Caco-2 (cell line): ENCODE measurements at regions not wholly inside any gene's neighbourhood (a gene's known extent, or its start where the extent isn't known, plus 50 kb on each side); places are given as distances from the start of the nearest gene placed in this dataset.
"Not testable (repeated sequence)": the region's sequence is repeated elsewhere in the genome, so short reads cannot be mapped to it uniquely, and the experiment has no call there.

Source experiments
- BruUV-seq: library from RNA; stranded (reverse); fragments of 400-500 nt; replicated peaks from 2 replicates; lab custom pipeline; 2021; lab: Mats Ljungman, UMichigan
- CTCF ChIA-PET: fragments of 300-600 bp; sonication (Branson Sonifier 250); formaldehyde crosslinking; loops from one replicate; lab custom pipeline; 2022; ENCODE audit warnings: antibody characterized with exemption; lab: Charles Lee
- POLR2A ChIA-PET: fragments of 300-600 bp; sonication (Branson Sonifier 250); formaldehyde crosslinking; loops from one replicate; lab custom pipeline; 2022; ENCODE audit warnings: antibody characterized with exemption; lab: Charles Lee
- DNase-seq, 2 experiments: peaks; one replicate each; pipeline versions ENCODE4 v3.0.0 to v3.0.0-alpha.2; 2020 to 2022
- H3K27me3 ChIP-seq: replicated peaks from 2 replicates; pipeline ENCODE4 v1.6.0; 2011; ENCODE audit warnings: low read length; ENCODE audit not compliant: control insufficient read depth, insufficient read depth
- H3K36me3 ChIP-seq: 2 replicates; pipeline ENCODE4 v1.5.1; 2011; ENCODE audit warnings: low read length; ENCODE audit not compliant: control insufficient read depth, insufficient read depth
- H3K4me1 ChIP-seq: fragments of 250-450 bp; sonication (Bioruptor Pico); 2 replicates; pipeline ENCODE4 v1.5.1; 2020; ENCODE audit warnings: mild to moderate bottlenecking
- H3K4me3 ChIP-seq: 2 replicates; pipeline ENCODE4 v1.5.1; 2011; ENCODE audit warnings: low read depth, mild to moderate bottlenecking, control low read depth, low read length
- H3K9me3 ChIP-seq: fragments of 250-450 bp; sonication (Bioruptor Pico); 2 replicates; pipeline ENCODE4 v1.5.1; 2020; ENCODE audit warnings: mild to moderate bottlenecking, moderate library complexity
- H3K27ac Mint-ChIP-seq: one replicate; pipeline ENCODE4 v1.8.0; 2022; ENCODE audit warnings: mixed read lengths; ENCODE audit not compliant: unreplicated experiment
- H3K27me3 Mint-ChIP-seq: one replicate; pipeline ENCODE4 v1.8.0; 2022; ENCODE audit warnings: mixed read lengths; ENCODE audit not compliant: insufficient read depth, unreplicated experiment
- H3K36me3 Mint-ChIP-seq: one replicate; pipeline ENCODE4 v1.8.0; 2022; ENCODE audit warnings: mild to moderate bottlenecking, mixed read lengths; ENCODE audit not compliant: insufficient read depth, unreplicated experiment
- H3K4me1 Mint-ChIP-seq: one replicate; pipeline ENCODE4 v1.8.0; 2022; ENCODE audit warnings: low read depth, mixed read lengths; ENCODE audit not compliant: unreplicated experiment
- H3K4me3 Mint-ChIP-seq: one replicate; pipeline ENCODE4 v1.8.0; 2022; ENCODE audit warnings: mild to moderate bottlenecking, moderate library complexity, mixed read lengths; ENCODE audit not compliant: unreplicated experiment
- H3K9me3 Mint-ChIP-seq: one replicate; pipeline ENCODE4 v1.8.0; 2022; ENCODE audit warnings: mixed read lengths; ENCODE audit not compliant: unreplicated experiment
- intact Hi-C: fragments of 100-400 bp; cut with micrococcal nuclease; formaldehyde crosslinking; loops from one replicate; pipeline ENCODE4 v1.10.0; 2022; ENCODE audit not compliant: unreplicated experiment
- TF ChIP-seq, protein P1 (sequence below), 2 experiments: fragments of 200-600 bp in 1 of 2; IDR thresholded peaks; 1 replicate in 1 of 2; 2 replicates in 1 of 2; pipeline versions ENCODE4 v1.5.1 to v1.8.0; 2011 to 2022; ENCODE audit warnings: antibody characterized with exemption in 1 of 2, control low read depth in 1 of 2, inconsistent platforms in 1 of 2, low read depth in 1 of 2, low read length in 1 of 2, mild to moderate bottlenecking in 1 of 2, moderate library complexity in 1 of 2; ENCODE audit not compliant: insufficient read depth in 1 of 2, severe bottlenecking in 1 of 2, unreplicated experiment in 1 of 2

DNA sequence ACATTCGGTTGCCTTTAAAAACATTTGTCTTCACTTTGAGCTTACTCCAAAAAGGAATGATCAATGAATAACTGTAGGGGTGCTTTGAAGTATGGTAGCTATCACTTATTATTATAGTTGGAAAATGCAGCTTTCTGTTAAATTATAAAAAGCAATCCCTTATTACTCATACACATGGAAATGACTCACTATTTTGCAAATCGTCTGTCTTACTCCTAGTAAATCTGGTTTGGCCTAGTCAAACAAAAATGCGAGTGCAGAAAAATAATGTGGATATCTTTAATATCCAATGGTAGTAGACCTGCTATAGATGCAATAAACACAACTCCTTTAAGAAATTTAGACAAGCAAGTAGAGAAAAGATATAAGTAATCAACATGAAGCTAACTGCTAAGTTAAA, 112.5 kb downstream of the ZIC1 start:
- Mint-ChIP-seq H3K9me3 (no peaks in the 10 kb centered on the region), H3K4me1 (no peaks in the 10 kb centered on the region), H3K27me3 (no peaks in the 10 kb centered on the region), H3K4me3 (no peak overlapping the region), H3K36me3 (no peaks in the 10 kb centered on the region), H3K27ac (no peak overlapping the region)
- no peaks in the 10 kb centered on the region for H3K9me3 ChIP-seq
- intact Hi-C loops, result no loop called here
- DNase-seq, result no peak
- no peaks in the 10 kb centered on the region for H3K27me3 ChIP-seq
- ChIA-PET CTCF (no interaction called here), POLR2A (no interaction called here)
- no peak overlapping the region for H3K4me3 ChIP-seq
- no TSS peak for BruUV-seq
- H3K36me3 ChIP-seq, result no peaks in the 10 kb centered on the region
- no peaks in the 10 kb centered on the region for H3K4me1 ChIP-seq
- TF ChIP-seq, protein P1, sequence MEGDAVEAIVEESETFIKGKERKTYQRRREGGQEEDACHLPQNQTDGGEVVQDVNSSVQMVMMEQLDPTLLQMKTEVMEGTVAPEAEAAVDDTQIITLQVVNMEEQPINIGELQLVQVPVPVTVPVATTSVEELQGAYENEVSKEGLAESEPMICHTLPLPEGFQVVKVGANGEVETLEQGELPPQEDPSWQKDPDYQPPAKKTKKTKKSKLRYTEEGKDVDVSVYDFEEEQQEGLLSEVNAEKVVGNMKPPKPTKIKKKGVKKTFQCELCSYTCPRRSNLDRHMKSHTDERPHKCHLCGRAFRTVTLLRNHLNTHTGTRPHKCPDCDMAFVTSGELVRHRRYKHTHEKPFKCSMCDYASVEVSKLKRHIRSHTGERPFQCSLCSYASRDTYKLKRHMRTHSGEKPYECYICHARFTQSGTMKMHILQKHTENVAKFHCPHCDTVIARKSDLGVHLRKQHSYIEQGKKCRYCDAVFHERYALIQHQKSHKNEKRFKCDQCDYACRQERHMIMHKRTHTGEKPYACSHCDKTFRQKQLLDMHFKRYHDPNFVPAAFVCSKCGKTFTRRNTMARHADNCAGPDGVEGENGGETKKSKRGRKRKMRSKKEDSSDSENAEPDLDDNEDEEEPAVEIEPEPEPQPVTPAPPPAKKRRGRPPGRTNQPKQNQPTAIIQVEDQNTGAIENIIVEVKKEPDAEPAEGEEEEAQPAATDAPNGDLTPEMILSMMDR (IDR thresholded peaks at IDR 0.05; ENCODE audit: insufficient read depth in 1 of 2, low read depth in 1 of 2, low read length in 1 of 2, severe bottlenecking in 1 of 2, unreplicated experiment in 1 of 2), result no peak

DNA sequence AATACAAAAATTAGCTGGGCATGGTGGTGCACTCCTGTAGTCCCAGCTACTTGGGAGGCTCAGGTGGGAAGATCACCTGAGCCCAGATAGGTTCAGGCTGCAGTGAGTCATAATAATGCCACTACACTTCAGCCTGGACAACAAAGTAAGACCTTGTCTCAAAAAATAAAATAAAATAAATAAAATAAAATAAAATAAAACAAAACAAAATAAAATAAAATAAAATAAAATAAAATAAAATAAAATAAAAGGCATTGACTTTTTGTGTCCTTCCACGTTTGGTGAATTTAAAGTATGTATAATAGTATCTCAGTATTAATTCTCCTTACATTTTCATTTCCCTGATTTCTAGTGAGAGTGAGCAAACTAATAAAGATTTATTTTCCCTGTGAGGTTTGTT, 113.6 kb downstream of the ZIC1 start:
- DNase-seq, H3K4me1 ChIP-seq, CTCF ChIA-PET, POLR2A ChIA-PET, H3K9me3 ChIP-seq, H3K4me3 ChIP-seq, H3K36me3 ChIP-seq, H3K36me3 Mint-ChIP-seq, H3K27me3 Mint-ChIP-seq, BruUV-seq, H3K4me1 Mint-ChIP-seq, intact Hi-C loops, H3K27me3 ChIP-seq, H3K27ac Mint-ChIP-seq, H3K9me3 Mint-ChIP-seq, H3K4me3 Mint-ChIP-seq: not testable (repeated sequence)

DNA sequence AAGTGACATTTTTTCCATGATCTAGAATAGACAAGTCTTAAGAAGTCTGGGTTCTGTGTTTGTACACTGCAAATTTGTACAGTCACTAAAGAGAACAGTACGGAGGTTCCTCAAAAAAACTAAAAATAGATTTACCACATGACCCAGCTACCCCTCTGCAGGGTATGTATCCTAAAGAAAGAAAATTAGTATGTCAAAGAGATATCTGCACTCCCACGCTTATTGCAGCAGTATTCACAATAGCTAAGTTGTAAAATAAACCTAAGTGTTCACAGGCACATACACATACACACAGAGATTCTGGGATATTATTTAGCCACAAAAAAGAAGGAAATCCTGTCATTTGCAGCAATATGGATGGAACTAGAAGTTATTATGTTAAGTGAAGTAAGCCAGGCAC, 120.4 kb downstream of the ZIC1 start:
- POLR2A ChIA-PET, result no interaction called here
- Mint-ChIP-seq H3K27me3 (no peaks in the 10 kb centered on the region), H3K36me3 (no peaks in the 10 kb centered on the region), H3K4me3 (no peak overlapping the region), H3K4me1 (no peaks in the 10 kb centered on the region), H3K27ac (no peak overlapping the region), H3K9me3 (no peaks in the 10 kb centered on the region)
- no peaks in the 10 kb centered on the region for H3K4me1 ChIP-seq
- H3K36me3 ChIP-seq, result no peaks in the 10 kb centered on the region
- no peaks in the 10 kb centered on the region for H3K9me3 ChIP-seq
- CTCF ChIA-PET, result no interaction called here
- no peaks in the 10 kb centered on the region for H3K27me3 ChIP-seq
- DNase-seq, result no peak
- intact Hi-C loops, result no loop called here
- no TSS peak for BruUV-seq
- TF ChIP-seq, protein P1 (IDR thresholded peaks at IDR 0.05; ENCODE audit: insufficient read depth in 1 of 2, low read depth in 1 of 2, low read length in 1 of 2, severe bottlenecking in 1 of 2, unreplicated experiment in 1 of 2), result no peak
- H3K4me3 ChIP-seq, result no peak overlapping the region

DNA sequence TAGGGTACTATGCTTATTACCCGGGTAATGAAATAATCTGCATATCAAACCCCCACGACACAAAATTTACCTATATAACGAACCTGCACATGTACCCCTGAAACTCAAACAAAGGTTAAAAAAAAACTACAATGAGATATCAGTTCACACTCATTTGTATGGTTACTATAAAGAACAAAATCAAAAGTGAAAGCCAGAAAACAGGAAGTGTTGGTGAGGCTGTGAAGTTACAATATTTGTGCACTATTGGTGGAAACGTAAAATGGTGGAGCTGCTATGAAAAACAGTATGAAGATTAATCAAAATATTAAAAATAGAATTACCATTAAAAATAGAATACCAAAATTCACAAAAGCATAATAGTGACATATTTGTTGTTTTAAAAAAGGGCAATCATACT, 128.9 kb downstream of the ZIC1 start:
- Mint-ChIP-seq H3K9me3 (peaks cover 9% of the 10 kb centered on the region), H3K36me3 (no peaks in the 10 kb centered on the region), H3K27me3 (no peaks in the 10 kb centered on the region), H3K4me3 (no peak overlapping the region), H3K27ac (no peak overlapping the region), H3K4me1 (no peaks in the 10 kb centered on the region)
- Histone ChIP-seq H3K4me3 (no peak overlapping the region), H3K27me3 (no peaks in the 10 kb centered on the region), H3K36me3 (no peaks in the 10 kb centered on the region), H3K9me3 (no peaks in the 10 kb centered on the region), H3K4me1 (no peaks in the 10 kb centered on the region)
- TF ChIP-seq, protein P1 (IDR thresholded peaks at IDR 0.05; ENCODE audit: insufficient read depth in 1 of 2, low read depth in 1 of 2, low read length in 1 of 2, severe bottlenecking in 1 of 2, unreplicated experiment in 1 of 2), result no peak
- POLR2A ChIA-PET, result no interaction called here
- CTCF ChIA-PET, result no interaction called here
- intact Hi-C loops, result no loop called here
- no TSS peak for BruUV-seq
- DNase-seq, result no peak
